IMR-90 (cell line): ENCODE measurements at regions not wholly inside any gene's neighbourhood (a gene's known extent, or its start where the extent isn't known, plus 50 kb on each side); places are given as distances from the start of the nearest gene placed in this dataset.

Experiments
- ATAC-seq: fragments of 200-7000 bp; cut with Tn5 transposase; 2 replicates; pipeline ENCODE4 v1.9.1; 2020; ENCODE audit warnings: low read depth, mild to moderate bottlenecking, moderate library complexity
- BruUV-seq: library from RNA; stranded (reverse); fragments of 400-500 nt; replicated peaks from 2 replicates; lab custom pipeline; 2021; lab: Mats Ljungman, UMichigan
- CTCF ChIA-PET: fragments of 300-600 bp; formaldehyde crosslinking; extraction: SDS; loops from one replicate; lab custom pipeline; 2021; ENCODE audit warnings: antibody characterized with exemption; lab: Yijun Ruan, JAX
- POLR2A ChIA-PET: fragments of 300-600 bp; sonication (Branson Sonifier 250); formaldehyde crosslinking; loops from one replicate; lab custom pipeline; 2022; ENCODE audit warnings: antibody characterized with exemption; ENCODE audit not compliant: unreplicated experiment; lab: Charles Lee
- DNase-seq: peaks from one replicate; pipeline ENCODE4 v3.0.0; 2013
- H2AFZ ChIP-seq: replicated peaks from 2 replicates; pipeline ENCODE3; 2013; ENCODE audit warnings: low read length, mild to moderate bottlenecking; ENCODE audit not compliant: poor library complexity
- H2AK5ac ChIP-seq: 2 replicates; pipeline ENCODE4 v1.6.1; 2013; ENCODE audit warnings: low read depth, low read length, inconsistent platforms
- H2AK9ac ChIP-seq: replicated peaks from 2 replicates; pipeline ENCODE3; 2013; ENCODE audit warnings: mild to moderate bottlenecking, low read depth, low read length, moderate library complexity; ENCODE audit not compliant: poor library complexity
- H2BK120ac ChIP-seq: 2 replicates; pipeline ENCODE4 v1.6.1; 2013; ENCODE audit warnings: low read depth, low read length, inconsistent platforms
- H2BK15ac ChIP-seq: 3 replicates; pipeline ENCODE4 v1.6.1; 2013; ENCODE audit warnings: low read depth, low read length, inconsistent platforms
- H2BK20ac ChIP-seq: 2 replicates; pipeline ENCODE4 v1.6.1; 2013; ENCODE audit warnings: low read depth, mild to moderate bottlenecking, inconsistent platforms, low read length, moderate library complexity
- H2BK5ac ChIP-seq: 2 replicates; pipeline ENCODE4 v1.6.1; 2013; ENCODE audit warnings: mild to moderate bottlenecking, low read depth, low read length, inconsistent platforms; ENCODE audit not compliant: poor library complexity, severe bottlenecking
- H3K14ac ChIP-seq: replicated peaks from 2 replicates; pipeline ENCODE4 v1.6.1; 2013; ENCODE audit warnings: low read depth, low read length, inconsistent platforms
- H3K18ac ChIP-seq: 2 replicates; pipeline ENCODE4 v1.6.1; 2013; ENCODE audit warnings: low read depth, low read length, control low read depth
- H3K23ac ChIP-seq: 2 replicates; pipeline ENCODE4 v1.6.1; 2013; ENCODE audit warnings: low read depth, low read length, inconsistent platforms
- H3K27ac ChIP-seq: 2 replicates; pipeline ENCODE4 v1.5.1; 2013; ENCODE audit warnings: mild to moderate bottlenecking, control low read depth, low read length; ENCODE audit not compliant: insufficient read depth
- H3K27me3 ChIP-seq: 2 replicates; pipeline ENCODE4 v1.6.1; 2013; ENCODE audit warnings: low read length; ENCODE audit not compliant: control insufficient read depth, insufficient read depth
- H3K36me3 ChIP-seq: 2 replicates; pipeline ENCODE4 v1.6.1; 2013; ENCODE audit warnings: low read length, mixed read lengths; ENCODE audit not compliant: control insufficient read depth, insufficient read depth
- H3K4ac ChIP-seq: 2 replicates; pipeline ENCODE4 v1.6.1; 2013; ENCODE audit warnings: low read depth, low read length, inconsistent platforms
- H3K4me1 ChIP-seq: 2 replicates; pipeline ENCODE4 v1.6.1; 2013; ENCODE audit warnings: low read length, mixed read lengths; ENCODE audit not compliant: control insufficient read depth, insufficient read depth
- H3K4me2 ChIP-seq: 2 replicates; pipeline ENCODE4 v1.6.1; 2013; ENCODE audit warnings: low read depth, mild to moderate bottlenecking, control low read depth, low read length, moderate library complexity
- H3K4me3 ChIP-seq: 2 replicates; pipeline ENCODE4 v1.5.1; 2013; ENCODE audit warnings: low read depth, mild to moderate bottlenecking, control low read depth, low read length, moderate library complexity; ENCODE audit not compliant: insufficient read depth
- H3K56ac ChIP-seq: 2 replicates; pipeline ENCODE4 v1.6.1; 2013; ENCODE audit warnings: low read length, inconsistent platforms; ENCODE audit not compliant: insufficient read depth; ENCODE audit errors: extremely low read depth
- H3K79me1 ChIP-seq, 2 experiments: 2 replicates each; pipeline ENCODE4 v1.6.1; 2013; ENCODE audit warnings: low read length in 2 of 2, inconsistent platforms in 1 of 2, low read depth in 1 of 2
- H3K9ac ChIP-seq: 2 replicates; pipeline ENCODE4 v1.6.1; 2013; ENCODE audit warnings: low read depth, low read length, control low read depth
- H3K9me1 ChIP-seq: 2 replicates; pipeline ENCODE4 v1.6.1; 2013; ENCODE audit warnings: low read length, inconsistent platforms; ENCODE audit not compliant: insufficient read depth
- H3K9me3 ChIP-seq: 2 replicates; pipeline ENCODE4 v1.6.1; 2013; ENCODE audit warnings: low read length; ENCODE audit not compliant: control insufficient read depth, insufficient read depth
- H4K20me1 ChIP-seq: 2 replicates; pipeline ENCODE4 v1.6.1; 2013; ENCODE audit warnings: low read length, inconsistent platforms; ENCODE audit not compliant: insufficient read depth
- H4K5ac ChIP-seq: 2 replicates; pipeline ENCODE4 v1.6.1; 2013; ENCODE audit warnings: mild to moderate bottlenecking, low read depth, low read length, control low read depth
- H4K8ac ChIP-seq, 2 experiments: 2 replicates each; pipeline ENCODE4 v1.6.1; 2013; ENCODE audit warnings: low read depth in 2 of 2, low read length in 2 of 2, control low read depth in 1 of 2, inconsistent platforms in 1 of 2
- H4K91ac ChIP-seq: 2 replicates; pipeline ENCODE4 v1.6.1; 2013; ENCODE audit warnings: low read depth, low read length, inconsistent platforms; ENCODE audit not compliant: insufficient read depth
- BHLHE40 ChIP-seq: fragments of 150-350 bp; IDR thresholded peaks from 2 replicates; pipeline ENCODE4 v1.6.1; 2016; ENCODE audit warnings: mild to moderate bottlenecking, low read depth, low read length
- CHD1 ChIP-seq: IDR thresholded peaks from 2 replicates; pipeline ENCODE4 v1.6.1; 2012; ENCODE audit warnings: low read depth, low read length, improper control_type of control experiment
- WGBS, 2 experiments: methylation state at CpG; one replicate each; pipeline versions ENCODE4 v1.1.5 to v1.1.7; 2013; ENCODE audit warnings: missing lambda C conversion rate in 2 of 2; ENCODE audit not compliant: insufficient read length in 1 of 2; ENCODE audit errors: extremely low coverage in 2 of 2; 5-methylcytosine and 5-hydroxymethylcytosine counted together
- dilution Hi-C: fragments of 300-500 bp; cut with HindIII; formaldehyde crosslinking; loops from one replicate; pipeline ENCODE4 v1.14.3; 2018; ENCODE audit warnings: low sequenced_read_pairs; ENCODE audit not compliant: unreplicated experiment
- in situ Hi-C: fragments of 300-500 bp; cut with MboI; formaldehyde crosslinking; loops from 3 replicates; pipeline ENCODE4 v1.14.3; 2019; ENCODE audit warnings: low sequenced_read_pairs, inconsistent platforms, mixed read lengths
- intact Hi-C: fragments of 100-400 bp; cut with micrococcal nuclease; formaldehyde crosslinking; loops from 2 replicates; pipeline ENCODE4 v1.10.0; 2022

DNA sequence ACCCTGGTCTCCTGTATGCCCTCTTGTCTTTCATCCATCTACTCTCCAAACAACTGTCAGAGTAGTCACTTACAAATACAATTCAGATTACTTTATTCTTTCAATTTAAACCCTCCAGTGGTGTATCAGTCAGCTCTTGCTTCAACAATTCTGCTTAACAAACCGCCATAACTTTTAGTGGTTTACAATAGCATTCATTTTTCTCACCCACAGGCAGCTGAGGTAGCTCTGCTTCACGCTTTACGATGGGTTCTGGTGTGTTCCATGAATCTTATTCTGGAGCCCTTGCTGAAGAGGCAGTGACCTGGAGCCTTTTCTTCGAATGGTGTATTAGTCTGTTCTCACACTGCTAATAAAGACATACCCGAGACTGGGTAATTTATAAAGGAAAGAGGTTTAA is 86.2 kb upstream of the CAMK2D start:
- Histone ChIP-seq H3K4me2 (no peak overlapping the region), H3K4me3 (no peak overlapping the region), H2AFZ (no peak overlapping the region), H4K20me1 (no peaks in the 10 kb centered on the region), H2BK120ac (no peak overlapping the region), H3K23ac (no peak overlapping the region), H4K5ac (no peak overlapping the region), H3K27ac (no peak overlapping the region), H2BK5ac (no peak overlapping the region), H3K4me1 (peaks cover 2% of the 10 kb centered on the region; the same call in 1 of the 2 replicates), H3K27me3 (no peaks in the 10 kb centered on the region), H2AK5ac (no peak overlapping the region), H2AK9ac (no peak overlapping the region), H3K9ac (no peak overlapping the region), H3K4ac (no peak overlapping the region), H3K18ac (no peak overlapping the region), H2BK15ac (no peak overlapping the region), H4K8ac (no peak overlapping the region), H3K36me3 (peaks cover 1% of the 10 kb centered on the region; the same call in 1 of the 2 replicates), H3K79me1 (no peaks in the 10 kb centered on the region), H3K56ac (no peak overlapping the region), H3K9me3 (no peaks in the 10 kb centered on the region), H3K9me1 (no peaks in the 10 kb centered on the region; the same call in 1 of the 2 replicates), H2BK20ac (no peak overlapping the region), H4K91ac (no peak overlapping the region), H3K14ac (no peak overlapping the region)
- POLR2A ChIA-PET = no interaction called here
- in situ Hi-C loops (no loop called here), intact Hi-C loops (no loop called here), dilution Hi-C loops (no loop called here)
- CTCF ChIA-PET = no interaction called here
- TF ChIP-seq BHLHE40 = no peak
- no peak for TF ChIP-seq CHD1
- BruUV-seq = no TSS peak
- DNase-seq (no peak), ATAC-seq (no peak)
- 64% methylated on average over 2 of the region's 5 CpGs; no CpG with 5 or more reads in 1 of the 2 experiments for WGBS, 2 experiments
